ENCODE measurements at regions not wholly inside any gene's neighbourhood (a gene's known extent, or its start where the extent isn't known, plus 50 kb on each side); places are given as distances from the start of the nearest gene placed in this dataset.
"Not testable (repeated sequence)": the region's sequence is repeated elsewhere in the genome, so short reads cannot be mapped to it uniquely, and the experiment has no call there.

GRCh38 chr16:54991946-54992345, 61.3 kb downstream of the IRX5 start:
- TF ChIP-seq POLR2A, POLR2AphosphoS5 (IDR thresholded peaks at IDR 0.05): not testable (repeated sequence)
- TF ChIP-seq, protein P1, sequence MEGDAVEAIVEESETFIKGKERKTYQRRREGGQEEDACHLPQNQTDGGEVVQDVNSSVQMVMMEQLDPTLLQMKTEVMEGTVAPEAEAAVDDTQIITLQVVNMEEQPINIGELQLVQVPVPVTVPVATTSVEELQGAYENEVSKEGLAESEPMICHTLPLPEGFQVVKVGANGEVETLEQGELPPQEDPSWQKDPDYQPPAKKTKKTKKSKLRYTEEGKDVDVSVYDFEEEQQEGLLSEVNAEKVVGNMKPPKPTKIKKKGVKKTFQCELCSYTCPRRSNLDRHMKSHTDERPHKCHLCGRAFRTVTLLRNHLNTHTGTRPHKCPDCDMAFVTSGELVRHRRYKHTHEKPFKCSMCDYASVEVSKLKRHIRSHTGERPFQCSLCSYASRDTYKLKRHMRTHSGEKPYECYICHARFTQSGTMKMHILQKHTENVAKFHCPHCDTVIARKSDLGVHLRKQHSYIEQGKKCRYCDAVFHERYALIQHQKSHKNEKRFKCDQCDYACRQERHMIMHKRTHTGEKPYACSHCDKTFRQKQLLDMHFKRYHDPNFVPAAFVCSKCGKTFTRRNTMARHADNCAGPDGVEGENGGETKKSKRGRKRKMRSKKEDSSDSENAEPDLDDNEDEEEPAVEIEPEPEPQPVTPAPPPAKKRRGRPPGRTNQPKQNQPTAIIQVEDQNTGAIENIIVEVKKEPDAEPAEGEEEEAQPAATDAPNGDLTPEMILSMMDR (IDR thresholded peaks at IDR 0.05) = not testable (repeated sequence)
